SK-N-SH treated with all-trans-retinoic acid at 6 μM for 48 hours (cell line): ENCODE measurements at regions not wholly inside any gene's neighbourhood (a gene's known extent, or its start where the extent isn't known, plus 50 kb on each side); places are given as distances from the start of the nearest gene placed in this dataset.
A peak's percentile ranks its signal among the peaks of the same experiment; 100 is the strongest.

Experiments
- ATAC-seq: fragments of 200-7000 bp; cut with Tn5 transposase; 3 replicates; pipeline ENCODE4 v1.9.1; 2020; ENCODE audit warnings: mild to moderate bottlenecking, moderate library complexity
- ARNTL ChIP-seq: fragments of 450-650 bp; formaldehyde crosslinking; IDR thresholded peaks from 2 replicates; pipeline ENCODE4 v1.5.0; 2020; ENCODE audit warnings: low read depth, mild to moderate bottlenecking, moderate library complexity, borderline replicate concordance
- BACH2 ChIP-seq: fragments of 250-450 bp; sonication (Bioruptor Pico); IDR thresholded peaks from 2 replicates; pipeline ENCODE4 v1.9.0; 2021; ENCODE audit warnings: mild to moderate bottlenecking, borderline replicate concordance
- CSDC2 ChIP-seq: fragments of 250-450 bp; sonication (Bioruptor Pico); IDR thresholded peaks from 2 replicates; pipeline ENCODE4 v1.5.0; 2020; ENCODE audit warnings: mild to moderate bottlenecking, moderate library complexity
- ESRRG ChIP-seq: fragments of 250-450 bp; sonication (Bioruptor Pico); IDR thresholded peaks from 2 replicates; pipeline ENCODE4 v1.6.1; 2021; ENCODE audit warnings: mild to moderate bottlenecking
- GLIS3 ChIP-seq: fragments of 250-450 bp; sonication (Bioruptor Pico); IDR thresholded peaks from 2 replicates; pipeline ENCODE4 v1.5.0; 2020; ENCODE audit warnings: mild to moderate bottlenecking, moderate library complexity
- ISL1 ChIP-seq: fragments of 250-450 bp; sonication (Bioruptor Pico); IDR thresholded peaks from 2 replicates; pipeline ENCODE4 v2.1.2; 2022; ENCODE audit warnings: mild to moderate bottlenecking, moderate library complexity
- OSR1 ChIP-seq: fragments of 250-450 bp; sonication (Bioruptor Pico); IDR thresholded peaks from 2 replicates; pipeline ENCODE4 v1.8.0; 2022; ENCODE audit warnings: moderate library complexity, mild to moderate bottlenecking, inconsistent platforms
- RARB ChIP-seq: fragments of 250-450 bp; sonication (Bioruptor Pico); IDR thresholded peaks from 2 replicates; pipeline ENCODE4 v1.8.0; 2021; ENCODE audit warnings: mild to moderate bottlenecking, moderate library complexity
- SNAI2 ChIP-seq: fragments of 250-450 bp; sonication (Bioruptor Pico); IDR thresholded peaks from 2 replicates; pipeline ENCODE4 v1.5.0; 2020; ENCODE audit warnings: mild to moderate bottlenecking, moderate library complexity
- TCF4 ChIP-seq: fragments of 250-450 bp; sonication (Bioruptor Pico); IDR thresholded peaks from 2 replicates; pipeline ENCODE4 v1.8.0; 2021; ENCODE audit warnings: mild to moderate bottlenecking, moderate library complexity, borderline replicate concordance
- ZC3H10 ChIP-seq: fragments of 250-450 bp; sonication (Bioruptor Pico); IDR thresholded peaks from 2 replicates; pipeline ENCODE4 v1.5.1; 2021; ENCODE audit warnings: mild to moderate bottlenecking, moderate library complexity
- ZFP3 ChIP-seq: fragments of 250-450 bp; sonication (Bioruptor Pico); IDR thresholded peaks from 2 replicates; pipeline ENCODE4 v1.5.0; 2020; ENCODE audit warnings: mild to moderate bottlenecking, moderate library complexity
- ZFP30 ChIP-seq: fragments of 450-650 bp; formaldehyde crosslinking; IDR thresholded peaks from 2 replicates; pipeline ENCODE4 v1.5.0; 2022; ENCODE audit warnings: mild to moderate bottlenecking, moderate library complexity
- ZNF565 ChIP-seq: fragments of 450-650 bp; formaldehyde crosslinking; conservative IDR thresholded peaks from 2 replicates; pipeline ENCODE4 v1.5.0; 2020; ENCODE audit warnings: low read depth, mild to moderate bottlenecking, moderate library complexity
- ZNF70 ChIP-seq: fragments of 450-650 bp; formaldehyde crosslinking; IDR thresholded peaks from 2 replicates; pipeline ENCODE4 v1.5.0; 2020; ENCODE audit warnings: mild to moderate bottlenecking, moderate library complexity
- ZNF8 ChIP-seq: fragments of 450-650 bp; formaldehyde crosslinking; IDR thresholded peaks from 2 replicates; pipeline ENCODE4 v1.5.0; 2020; ENCODE audit warnings: mild to moderate bottlenecking, moderate library complexity
- TF ChIP-seq, protein P1 (sequence below): fragments of 250-450 bp; sonication (Bioruptor Pico); IDR thresholded peaks from 2 replicates; pipeline ENCODE4 v1.5.0; 2020; ENCODE audit warnings: mild to moderate bottlenecking, moderate library complexity
- TF ChIP-seq, protein P2 (sequence below): fragments of 250-450 bp; sonication (Bioruptor Pico); IDR thresholded peaks from 2 replicates; pipeline ENCODE4 v1.5.1; 2020; ENCODE audit warnings: low read depth, mild to moderate bottlenecking, moderate library complexity
- TF ChIP-seq, protein P3 (sequence below): fragments of 250-450 bp; sonication (Bioruptor Pico); IDR thresholded peaks from 2 replicates; pipeline ENCODE4 v1.8.0; 2021; ENCODE audit warnings: low read depth, mild to moderate bottlenecking, moderate library complexity, borderline replicate concordance
- TF ChIP-seq, protein P4 (sequence below): fragments of 250-450 bp; sonication (Bioruptor Pico); IDR thresholded peaks from 2 replicates; pipeline ENCODE4 v1.5.1; 2021; ENCODE audit warnings: mild to moderate bottlenecking, moderate library complexity

DNA sequence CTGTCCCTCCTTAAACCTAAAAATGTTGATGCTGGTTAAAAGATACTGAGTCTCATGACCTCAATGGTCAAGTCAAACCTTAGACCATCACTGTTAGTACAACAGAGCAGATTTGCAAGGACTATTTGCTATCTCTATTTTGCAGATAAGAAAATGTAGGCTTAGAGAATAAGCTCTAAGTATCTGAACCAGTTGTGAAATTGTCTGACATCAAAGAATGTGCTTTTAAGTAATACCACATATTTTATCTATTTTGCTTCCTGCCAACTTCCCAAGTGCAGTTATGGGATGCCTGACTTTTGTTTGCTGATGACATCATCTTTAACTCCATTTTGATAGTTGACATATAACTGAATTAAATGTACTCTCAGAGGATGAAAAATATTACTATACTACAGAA is 83.6 kb upstream of the TMEM106B start:
- TF ChIP-seq ESRRG (no peak), SNAI2 (CRISPR knock-in tag) (0 out of 2 replicates have a peak, but pooled peaks have one; percentile 48), ZFP30 (peak; percentile 13; the same call in 1 of the 2 replicates), GLIS3 (CRISPR knock-in tag) (0 out of 2 replicates have a peak, but pooled peaks have one; percentile 28), ISL1 (CRISPR knock-in tag) (peak; percentile 93), ZFP3 (peak; percentile 86), CSDC2 (CRISPR knock-in tag) (peak; percentile 66; the same call in 1 of the 2 replicates), ARNTL (CRISPR knock-in tag) (no peak), ZNF70 (no peak), ZC3H10 (CRISPR knock-in tag) (no peak)
- TF ChIP-seq, protein P1, sequence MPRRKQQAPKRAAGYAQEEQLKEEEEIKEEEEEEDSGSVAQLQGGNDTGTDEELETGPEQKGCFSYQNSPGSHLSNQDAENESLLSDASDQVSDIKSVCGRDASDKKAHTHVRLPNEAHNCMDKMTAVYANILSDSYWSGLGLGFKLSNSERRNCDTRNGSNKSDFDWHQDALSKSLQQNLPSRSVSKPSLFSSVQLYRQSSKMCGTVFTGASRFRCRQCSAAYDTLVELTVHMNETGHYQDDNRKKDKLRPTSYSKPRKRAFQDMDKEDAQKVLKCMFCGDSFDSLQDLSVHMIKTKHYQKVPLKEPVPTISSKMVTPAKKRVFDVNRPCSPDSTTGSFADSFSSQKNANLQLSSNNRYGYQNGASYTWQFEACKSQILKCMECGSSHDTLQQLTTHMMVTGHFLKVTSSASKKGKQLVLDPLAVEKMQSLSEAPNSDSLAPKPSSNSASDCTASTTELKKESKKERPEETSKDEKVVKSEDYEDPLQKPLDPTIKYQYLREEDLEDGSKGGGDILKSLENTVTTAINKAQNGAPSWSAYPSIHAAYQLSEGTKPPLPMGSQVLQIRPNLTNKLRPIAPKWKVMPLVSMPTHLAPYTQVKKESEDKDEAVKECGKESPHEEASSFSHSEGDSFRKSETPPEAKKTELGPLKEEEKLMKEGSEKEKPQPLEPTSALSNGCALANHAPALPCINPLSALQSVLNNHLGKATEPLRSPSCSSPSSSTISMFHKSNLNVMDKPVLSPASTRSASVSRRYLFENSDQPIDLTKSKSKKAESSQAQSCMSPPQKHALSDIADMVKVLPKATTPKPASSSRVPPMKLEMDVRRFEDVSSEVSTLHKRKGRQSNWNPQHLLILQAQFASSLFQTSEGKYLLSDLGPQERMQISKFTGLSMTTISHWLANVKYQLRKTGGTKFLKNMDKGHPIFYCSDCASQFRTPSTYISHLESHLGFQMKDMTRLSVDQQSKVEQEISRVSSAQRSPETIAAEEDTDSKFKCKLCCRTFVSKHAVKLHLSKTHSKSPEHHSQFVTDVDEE, result no peak; the same call in 1 of the 2 replicates
- TF ChIP-seq, protein P2, sequence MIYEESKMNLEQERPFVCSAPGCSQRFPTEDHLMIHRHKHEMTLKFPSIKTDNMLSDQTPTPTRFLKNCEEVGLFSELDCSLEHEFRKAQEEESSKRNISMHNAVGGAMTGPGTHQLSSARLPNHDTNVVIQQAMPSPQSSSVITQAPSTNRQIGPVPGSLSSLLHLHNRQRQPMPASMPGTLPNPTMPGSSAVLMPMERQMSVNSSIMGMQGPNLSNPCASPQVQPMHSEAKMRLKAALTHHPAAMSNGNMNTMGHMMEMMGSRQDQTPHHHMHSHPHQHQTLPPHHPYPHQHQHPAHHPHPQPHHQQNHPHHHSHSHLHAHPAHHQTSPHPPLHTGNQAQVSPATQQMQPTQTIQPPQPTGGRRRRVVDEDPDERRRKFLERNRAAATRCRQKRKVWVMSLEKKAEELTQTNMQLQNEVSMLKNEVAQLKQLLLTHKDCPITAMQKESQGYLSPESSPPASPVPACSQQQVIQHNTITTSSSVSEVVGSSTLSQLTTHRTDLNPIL, result peak; percentile 92
- TF ChIP-seq, protein P3, sequence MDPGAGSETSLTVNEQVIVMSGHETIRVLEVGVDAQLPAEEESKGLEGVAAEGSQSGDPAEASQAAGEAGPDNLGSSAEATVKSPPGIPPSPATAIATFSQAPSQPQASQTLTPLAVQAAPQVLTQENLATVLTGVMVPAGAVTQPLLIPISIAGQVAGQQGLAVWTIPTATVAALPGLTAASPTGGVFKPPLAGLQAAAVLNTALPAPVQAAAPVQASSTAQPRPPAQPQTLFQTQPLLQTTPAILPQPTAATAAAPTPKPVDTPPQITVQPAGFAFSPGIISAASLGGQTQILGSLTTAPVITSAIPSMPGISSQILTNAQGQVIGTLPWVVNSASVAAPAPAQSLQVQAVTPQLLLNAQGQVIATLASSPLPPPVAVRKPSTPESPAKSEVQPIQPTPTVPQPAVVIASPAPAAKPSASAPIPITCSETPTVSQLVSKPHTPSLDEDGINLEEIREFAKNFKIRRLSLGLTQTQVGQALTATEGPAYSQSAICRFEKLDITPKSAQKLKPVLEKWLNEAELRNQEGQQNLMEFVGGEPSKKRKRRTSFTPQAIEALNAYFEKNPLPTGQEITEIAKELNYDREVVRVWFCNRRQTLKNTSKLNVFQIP (CRISPR knock-in tag), result no peak
- TF ChIP-seq, protein P4, sequence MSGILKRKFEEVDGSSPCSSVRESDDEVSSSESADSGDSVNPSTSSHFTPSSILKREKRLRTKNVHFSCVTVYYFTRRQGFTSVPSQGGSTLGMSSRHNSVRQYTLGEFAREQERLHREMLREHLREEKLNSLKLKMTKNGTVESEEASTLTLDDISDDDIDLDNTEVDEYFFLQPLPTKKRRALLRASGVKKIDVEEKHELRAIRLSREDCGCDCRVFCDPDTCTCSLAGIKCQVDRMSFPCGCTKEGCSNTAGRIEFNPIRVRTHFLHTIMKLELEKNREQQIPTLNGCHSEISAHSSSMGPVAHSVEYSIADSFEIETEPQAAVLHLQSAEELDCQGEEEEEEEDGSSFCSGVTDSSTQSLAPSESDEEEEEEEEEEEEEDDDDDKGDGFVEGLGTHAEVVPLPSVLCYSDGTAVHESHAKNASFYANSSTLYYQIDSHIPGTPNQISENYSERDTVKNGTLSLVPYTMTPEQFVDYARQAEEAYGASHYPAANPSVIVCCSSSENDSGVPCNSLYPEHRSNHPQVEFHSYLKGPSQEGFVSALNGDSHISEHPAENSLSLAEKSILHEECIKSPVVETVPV (CRISPR knock-in tag), result no peak
- ATAC-seq, result no peak

DNA sequence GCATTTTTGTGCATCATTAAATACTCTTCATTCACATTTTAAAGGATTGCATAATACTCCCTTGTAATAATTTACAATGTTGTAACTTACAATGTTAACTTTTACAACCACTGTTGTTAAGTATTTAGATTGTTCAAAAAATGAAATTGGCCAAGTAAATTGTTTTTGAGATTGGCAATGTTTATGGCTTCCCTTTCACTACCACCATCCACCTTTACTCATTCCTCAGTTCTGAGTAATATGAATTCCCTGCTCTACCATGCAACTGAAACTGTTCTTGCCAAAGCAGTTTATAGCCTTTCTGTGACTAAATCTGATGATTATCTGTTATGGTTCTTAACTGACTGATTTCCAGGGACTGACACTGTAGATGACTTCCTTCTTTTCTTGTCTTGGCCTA is 80.5 kb upstream of the TMEM106B start:
- TF ChIP-seq ZNF8 (CRISPR knock-in tag) (no peak), ARNTL (CRISPR knock-in tag) (no peak), TCF4 (CRISPR knock-in tag) (no peak), ESRRG (no peak), CSDC2 (CRISPR knock-in tag) (no peak), OSR1 (no peak), ZFP30 (no peak), RARB (CRISPR knock-in tag) (no peak), ISL1 (CRISPR knock-in tag) (peak; percentile 65), ZNF70 (no peak), ZFP3 (peak; percentile 46; the same call in 1 of the 2 replicates), GLIS3 (CRISPR knock-in tag) (no peak), ZNF565 (CRISPR knock-in tag) (no peak), BACH2 (CRISPR knock-in tag) (no peak)
- TF ChIP-seq, protein P4 (CRISPR knock-in tag), result no peak
- TF ChIP-seq, protein P2, result 0 out of 2 replicates have a peak, but pooled peaks have one; percentile 38
- no peak for ATAC-seq

DNA sequence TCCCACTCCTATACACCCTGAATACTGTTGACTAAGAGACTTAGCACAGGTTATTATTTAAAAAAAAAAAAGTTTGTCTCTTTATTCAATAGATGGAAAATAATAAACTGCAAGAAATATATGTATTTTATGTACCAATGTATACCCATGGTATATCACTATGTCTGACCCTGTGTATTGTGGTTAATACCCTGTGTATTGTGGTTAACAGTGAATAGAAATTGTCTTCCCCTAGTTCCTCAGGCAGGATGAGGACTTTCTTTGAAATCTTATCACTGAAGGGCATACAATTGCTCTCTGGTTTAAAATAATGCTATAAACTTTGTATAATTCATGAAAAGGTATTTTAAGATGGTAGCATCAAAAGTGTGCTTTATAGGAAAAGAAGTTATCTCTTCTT is 80.0 kb upstream of the TMEM106B start:
- ATAC-seq, result no peak
- no peak for TF ChIP-seq ESRRG
- TF ChIP-seq ZNF8 (CRISPR knock-in tag), result no peak
- no peak for TF ChIP-seq GLIS3 (CRISPR knock-in tag)
